K562 (cell line): ENCODE measurements at regions not wholly inside any gene's neighbourhood (a gene's known extent, or its start where the extent isn't known, plus 50 kb on each side); places are given as distances from the start of the nearest gene placed in this dataset.

Experiments
- EZH2 ChIP-seq: IDR thresholded peaks from 2 replicates; pipeline ENCODE4 v1.6.1; 2012; ENCODE audit warnings: low read depth, mild to moderate bottlenecking, inconsistent platforms, low read length, borderline replicate concordance
- MED1 ChIP-seq: sonication (generic); formaldehyde crosslinking; IDR thresholded peaks from 2 replicates; pipeline ENCODE4 v1.8.1; 2023; ENCODE audit warnings: missing genetic modification reagents, borderline replicate concordance
- REST ChIP-seq, 2 experiments: fragments of 450-650 bp; formaldehyde crosslinking in 1 of 2; IDR thresholded peaks; 2 replicates each; pipeline versions ENCODE4 v1.4.0 to v1.6.1; 2014 to 2020; ENCODE audit warnings: mild to moderate bottlenecking in 2 of 2, borderline replicate concordance in 1 of 2, low read depth in 1 of 2
- SMARCC2 ChIP-seq: fragments of 450-650 bp; IDR thresholded peaks from 2 replicates; pipeline ENCODE4 v1.6.1; 2017; ENCODE audit warnings: antibody characterized with exemption, moderate library complexity, mild to moderate bottlenecking, low read depth
- U2AF2 ChIP-seq: fragments of 200-400 bp; formaldehyde crosslinking; optimal IDR thresholded peaks from 2 replicates; pipeline ENCODE3; 2017; ENCODE audit warnings: low read depth, mild to moderate bottlenecking, low read length
- ZNF121 ChIP-seq: sonication (generic); formaldehyde crosslinking; conservative IDR thresholded peaks from 2 replicates; pipeline ENCODE4 v1.8.0; 2022; ENCODE audit warnings: missing genetic modification reagents
- ZNF77 ChIP-seq: fragments of 250-450 bp; sonication (Bioruptor Pico); IDR thresholded peaks from 2 replicates; pipeline ENCODE4 v1.5.0; 2020

GRCh38 chr6:25165800-25166199, 113.4 kb upstream of the CARMIL1 start:
- TF ChIP-seq SMARCC2 (no peak), ZNF77 (no peak), U2AF2 (no peak), REST (IDR thresholded peaks at IDR 0.05; ENCODE audit: borderline replicate concordance) (no peak), REST (CRISPR knock-in tag; IDR thresholded peaks at IDR 0.05; ENCODE audit: low read depth) (no peak), MED1 (CRISPR knock-in tag) (no peak), EZH2 (no peak), ZNF121 (CRISPR knock-in tag) (no peak)
